NCI-H128 (cell line): ENCODE measurements at regions not wholly inside any gene's neighbourhood (a gene's known extent, or its start where the extent isn't known, plus 50 kb on each side); places are given as distances from the start of the nearest gene placed in this dataset.
"Not testable (repeated sequence)": the region's sequence is repeated elsewhere in the genome, so short reads cannot be mapped to it uniquely, and the experiment has no call there.

Experiments
- DNase-seq: peaks from one replicate; lab custom pipeline; 2025; ENCODE audit not compliant: unreplicated experiment; lab: John Stamatoyannopoulos, UW

GRCh38 chr13:61950828-61951227 is 535.2 kb upstream of the PCDH20 start:
- no peak for DNase-seq

GRCh38 chr13:61944329-61944929 is 528.8 kb upstream of the PCDH20 start:
- DNase-seq, result no peak

GRCh38 chr13:61935710-61936109 is 520.1 kb upstream of the PCDH20 start:
- no peak for DNase-seq

- no peak for DNase-seq
Observed at GRCh38 chr13:61927648-61928047, 512.0 kb upstream of the PCDH20 start.

- no peak for DNase-seq
Observed at GRCh38 chr13:61918841-61919240, 503.2 kb upstream of the PCDH20 start.

GRCh38 chr13:61916483-61916882 is 500.8 kb upstream of the PCDH20 start:
- no peak for DNase-seq

- no peak for DNase-seq
Observed at GRCh38 chr13:61913183-61913582, 497.5 kb upstream of the PCDH20 start.

GRCh38 chr13:61908906-61909615 is 493.4 kb upstream of the PCDH20 start:
- DNase-seq, result no peak

- DNase-seq, result no peak
Observed at GRCh38 chr13:61905054-61905453, 489.4 kb upstream of the PCDH20 start.

GRCh38 chr13:61901946-61902541 is 486.4 kb upstream of the PCDH20 start:
- DNase-seq, result no peak

- no peak for DNase-seq
Observed at GRCh38 chr13:61900033-61900432, 484.4 kb upstream of the PCDH20 start.

- no peak for DNase-seq
Observed at GRCh38 chr13:61898207-61898606, 482.6 kb upstream of the PCDH20 start.

- no peak for DNase-seq
Observed at GRCh38 chr13:61891401-61891800, 475.8 kb upstream of the PCDH20 start.

- DNase-seq, result no peak
Observed at GRCh38 chr13:61884830-61885229, 469.2 kb upstream of the PCDH20 start.

GRCh38 chr13:61880578-61881283 is 465.1 kb upstream of the PCDH20 start:
- DNase-seq, result no peak

GRCh38 chr13:61878565-61878964 is 462.9 kb upstream of the PCDH20 start:
- not testable (repeated sequence) for DNase-seq

GRCh38 chr13:61874970-61875579 is 459.4 kb upstream of the PCDH20 start:
- no peak for DNase-seq

- no peak for DNase-seq
Observed at GRCh38 chr13:61873717-61874116, 458.1 kb upstream of the PCDH20 start.

- DNase-seq, result no peak
Observed at GRCh38 chr13:61857198-61857597, 441.5 kb upstream of the PCDH20 start.

- DNase-seq, result no peak
Observed at GRCh38 chr13:61852116-61852619, 436.5 kb upstream of the PCDH20 start.

GRCh38 chr13:61850794-61851193 is 435.1 kb upstream of the PCDH20 start:
- DNase-seq, result no peak
